H1 (cell line): ENCODE measurements at regions not wholly inside any gene's neighbourhood (a gene's known extent, or its start where the extent isn't known, plus 50 kb on each side); places are given as distances from the start of the nearest gene placed in this dataset.

Experiments
- ASH2L ChIP-seq: fragments of 200-600, 300-600 bp; sonication (generic); IDR thresholded peaks from one replicate; pipeline ENCODE4 v1.7.1; 2017; ENCODE audit warnings: low read length
- BRCA1 ChIP-seq: IDR thresholded peaks from 2 replicates; pipeline ENCODE4 v1.6.1; 2012; ENCODE audit warnings: low read depth, low read length, improper control_type of control experiment
- CHD2 ChIP-seq: IDR thresholded peaks from 2 replicates; pipeline ENCODE4 v1.6.1; 2012; ENCODE audit warnings: low read length, improper control_type of control experiment
- CHD7 ChIP-seq: fragments of 300-600 bp; sonication (generic); IDR thresholded peaks from 2 replicates; pipeline ENCODE4 v1.7.1; 2012; ENCODE audit warnings: low read length, moderate library complexity, mild to moderate bottlenecking, inconsistent platforms; ENCODE audit not compliant: insufficient replicate concordance
- GTF2F1 ChIP-seq: IDR thresholded peaks from 2 replicates; pipeline ENCODE4 v1.6.1; 2012; ENCODE audit warnings: low read depth, low read length, improper control_type of control experiment, borderline replicate concordance
- MAX ChIP-seq: IDR thresholded peaks from 2 replicates; pipeline ENCODE4 v1.6.1; 2012; ENCODE audit warnings: inconsistent platforms
- NANOG ChIP-seq: IDR thresholded peaks from 2 replicates; pipeline ENCODE4 v1.6.1; 2011; ENCODE audit warnings: low read length, low read depth, mild to moderate bottlenecking, inconsistent platforms; ENCODE audit not compliant: insufficient read depth, poor library complexity, severe bottlenecking
- PHF8 ChIP-seq: fragments of 200-600 bp; sonication (generic); conservative IDR thresholded peaks from 2 replicates; pipeline ENCODE4 v1.7.1; 2012; ENCODE audit warnings: low read depth, mild to moderate bottlenecking, inconsistent platforms, low read length, moderate library complexity
- RXRA ChIP-seq: IDR thresholded peaks from 2 replicates; pipeline ENCODE4 v1.6.1; 2011; ENCODE audit warnings: low read depth, mild to moderate bottlenecking, low read length, moderate library complexity; ENCODE audit not compliant: insufficient read depth
- SIRT6 ChIP-seq: IDR thresholded peaks from one replicate; pipeline ENCODE4 v1.7.1; 2012; ENCODE audit warnings: low read length, inconsistent platforms
- USF2 ChIP-seq: IDR thresholded peaks from 2 replicates; pipeline ENCODE4 v1.6.1; 2011; ENCODE audit warnings: low read length, improper control_type of control experiment

- TF ChIP-seq CHD7, result no peak
- TF ChIP-seq GTF2F1, result no peak
- TF ChIP-seq PHF8, result no peak
- TF ChIP-seq ASH2L, result no peak
- TF ChIP-seq NANOG, result no peak
- no peak for TF ChIP-seq USF2
- TF ChIP-seq SIRT6, result no peak
- no peak for TF ChIP-seq MAX
- no peak for TF ChIP-seq RXRA
- no peak for TF ChIP-seq BRCA1
- no peak for TF ChIP-seq CHD2
These were observed 295.2 kb downstream of the BRINP1 start (continued) for GRCh38 chr9:119074017-119074416.
